ENCODE measurements at regions not wholly inside any gene's neighbourhood (a gene's known extent, or its start where the extent isn't known, plus 50 kb on each side); places are given as distances from the start of the nearest gene placed in this dataset.

GRCh38 chrX:39247536-39247935 is 446.3 kb downstream of the MID1IP1 start:
- Histone ChIP-seq H2AFZ (ENCODE audit: low read depth, low read length) (no peak overlapping the region), H3K4ac (ENCODE audit: low read depth in 1 of 2, low read length in 2 of 2) (no peak overlapping the region), H3K9ac (ENCODE audit: low read length) (no peak overlapping the region), H3K18ac (ENCODE audit: low read depth in 1 of 2, low read length in 2 of 2) (no peak overlapping the region), H3K27ac (ENCODE audit: low read length, poor library complexity, severe bottlenecking) (no peak overlapping the region), H2BK12ac (ENCODE audit: low read length in 2 of 2) (no peak overlapping the region), H3K4me2 (ENCODE audit: low read length, poor library complexity, severe bottlenecking) (no peak overlapping the region), H3K9me3 (ENCODE audit: control insufficient read depth, low read length) (no peaks in the 10 kb centered on the region), H2AK5ac (ENCODE audit: low read length, severe bottlenecking) (no peak overlapping the region), H4K8ac (ENCODE audit: low read length) (no peak overlapping the region), H2BK15ac (ENCODE audit: low read depth, poor library complexity, severe bottlenecking) (no peak overlapping the region), H3K4me3 (ENCODE audit: insufficient read depth in 1 of 2, low read depth in 1 of 2, low read length in 2 of 2) (no peak overlapping the region), H3K79me1 (replicated peaks; ENCODE audit: low read length, poor library complexity, severe bottlenecking) (no peaks in the 10 kb centered on the region), H3K27me3 (ENCODE audit: control insufficient read depth in 1 of 2, insufficient read depth in 1 of 2, low read length in 2 of 2) (peaks cover 0 to 29% of the 10 kb centered on the region in 2 experiments), H2BK120ac (ENCODE audit: low read depth, low read length) (no peak overlapping the region), H3K23ac (ENCODE audit: low read length in 2 of 2) (no peak overlapping the region), H3K36me3 (ENCODE audit: control insufficient read depth in 1 of 2, insufficient read depth in 2 of 2, low read depth in 1 of 2, low read length in 2 of 2) (no peaks in the 10 kb centered on the region), H3K4me1 (ENCODE audit: control insufficient read depth, insufficient read depth, low read depth, low read length) (no peaks in the 10 kb centered on the region), H4K91ac (ENCODE audit: low read length) (no peak overlapping the region), H3K14ac (ENCODE audit: low read length in 2 of 2) (no peak overlapping the region), H2BK5ac (ENCODE audit: low read depth, low read length, poor library complexity, severe bottlenecking) (no peak overlapping the region)
- WGBS, result 90% methylated on average over 1 of the region's 5 CpGs
- DNase-seq, result no peak

DNA sequence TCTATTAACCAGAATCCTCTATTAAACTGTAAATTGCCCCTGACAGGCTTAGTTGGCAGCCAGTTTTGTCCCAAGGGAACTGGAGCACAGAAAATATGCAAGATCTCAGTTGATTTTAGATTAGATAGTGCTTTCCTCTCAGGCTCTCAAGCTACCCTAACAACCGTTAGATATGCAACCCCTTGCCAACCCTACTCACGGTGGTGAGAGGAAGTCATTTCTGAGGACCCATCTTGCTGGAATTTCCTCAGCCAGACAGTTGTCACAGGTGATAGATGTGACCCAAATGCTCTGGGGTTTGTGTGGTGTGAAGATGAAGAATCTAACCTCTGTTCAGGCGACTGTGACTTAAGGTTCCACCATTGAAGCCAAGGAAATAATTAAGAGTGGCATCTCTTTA is 447.1 kb downstream of the MID1IP1 start:
- peaks cover 0 to 34% of the 10 kb centered on the region in 2 experiments for H3K27me3 ChIP-seq (ENCODE audit: control insufficient read depth in 1 of 2, insufficient read depth in 1 of 2, low read length in 2 of 2)
- no peak overlapping the region for H2BK15ac ChIP-seq (ENCODE audit: low read depth, poor library complexity, severe bottlenecking)
- WGBS, result no CpG with 5 or more reads among the region's 3 CpGs
- no peak overlapping the region for H2AFZ ChIP-seq (ENCODE audit: low read depth, low read length)
- no peak overlapping the region for H2AK5ac ChIP-seq (ENCODE audit: low read length, severe bottlenecking)
- no peak overlapping the region for H3K27ac ChIP-seq (ENCODE audit: low read length, poor library complexity, severe bottlenecking)
- H4K91ac ChIP-seq (ENCODE audit: low read length), result no peak overlapping the region
- H4K8ac ChIP-seq (ENCODE audit: low read length), result no peak overlapping the region
- H3K9ac ChIP-seq (ENCODE audit: low read length), result no peak overlapping the region
- no peak overlapping the region for H3K4me2 ChIP-seq (ENCODE audit: low read length, poor library complexity, severe bottlenecking)
- no peaks in the 10 kb centered on the region for H3K79me1 ChIP-seq (replicated peaks; ENCODE audit: low read length, poor library complexity, severe bottlenecking)
- H2BK5ac ChIP-seq (ENCODE audit: low read depth, low read length, poor library complexity, severe bottlenecking), result no peak overlapping the region
- H3K36me3 ChIP-seq (ENCODE audit: control insufficient read depth in 1 of 2, insufficient read depth in 2 of 2, low read depth in 1 of 2, low read length in 2 of 2), result no peaks in the 10 kb centered on the region
- H3K18ac ChIP-seq (ENCODE audit: low read depth in 1 of 2, low read length in 2 of 2), result no peak overlapping the region
- no peak overlapping the region for H2BK120ac ChIP-seq (ENCODE audit: low read depth, low read length)
- H3K23ac ChIP-seq (ENCODE audit: low read length in 2 of 2), result no peak overlapping the region
- H3K4ac ChIP-seq (ENCODE audit: low read depth in 1 of 2, low read length in 2 of 2), result no peak overlapping the region
- H2BK12ac ChIP-seq (ENCODE audit: low read length in 2 of 2), result no peak overlapping the region
- no peaks in the 10 kb centered on the region for H3K4me1 ChIP-seq (ENCODE audit: control insufficient read depth, insufficient read depth, low read depth, low read length)
- peaks cover 4% of the 10 kb centered on the region for H3K9me3 ChIP-seq (ENCODE audit: control insufficient read depth, low read length)
- no peak overlapping the region for H3K14ac ChIP-seq (ENCODE audit: low read length in 2 of 2)
- no peak for DNase-seq
- no peak overlapping the region for H3K4me3 ChIP-seq (ENCODE audit: insufficient read depth in 1 of 2, low read depth in 1 of 2, low read length in 2 of 2)

GRCh38 chrX:39249999-39250398 is 448.7 kb downstream of the MID1IP1 start:
- H2AFZ ChIP-seq (ENCODE audit: low read depth, low read length), result no peak overlapping the region
- no peak overlapping the region for H3K4me2 ChIP-seq (ENCODE audit: low read length, poor library complexity, severe bottlenecking)
- H3K36me3 ChIP-seq (ENCODE audit: control insufficient read depth in 1 of 2, insufficient read depth in 2 of 2, low read depth in 1 of 2, low read length in 2 of 2), result no peaks in the 10 kb centered on the region
- no peak overlapping the region for H4K91ac ChIP-seq (ENCODE audit: low read length)
- no peak overlapping the region for H2AK5ac ChIP-seq (ENCODE audit: low read length, severe bottlenecking)
- H2BK5ac ChIP-seq (ENCODE audit: low read depth, low read length, poor library complexity, severe bottlenecking), result no peak overlapping the region
- no peak overlapping the region for H3K9ac ChIP-seq (ENCODE audit: low read length)
- DNase-seq, result no peak
- H3K79me1 ChIP-seq (replicated peaks; ENCODE audit: low read length, poor library complexity, severe bottlenecking), result no peaks in the 10 kb centered on the region
- peaks cover 4% of the 10 kb centered on the region for H3K9me3 ChIP-seq (ENCODE audit: control insufficient read depth, low read length)
- no peak overlapping the region for H4K8ac ChIP-seq (ENCODE audit: low read length)
- no peak overlapping the region for H3K14ac ChIP-seq (ENCODE audit: low read length in 2 of 2)
- no peak overlapping the region for H2BK12ac ChIP-seq (ENCODE audit: low read length in 2 of 2)
- H2BK120ac ChIP-seq (ENCODE audit: low read depth, low read length), result no peak overlapping the region
- H3K18ac ChIP-seq (ENCODE audit: low read depth in 1 of 2, low read length in 2 of 2), result no peak overlapping the region
- H3K4me1 ChIP-seq (ENCODE audit: control insufficient read depth, insufficient read depth, low read depth, low read length), result no peaks in the 10 kb centered on the region
- no peak overlapping the region for H2BK15ac ChIP-seq (ENCODE audit: low read depth, poor library complexity, severe bottlenecking)
- no peak overlapping the region for H3K23ac ChIP-seq (ENCODE audit: low read length in 2 of 2)
- H3K27ac ChIP-seq (ENCODE audit: low read length, poor library complexity, severe bottlenecking), result no peak overlapping the region
- no peak overlapping the region for H3K4me3 ChIP-seq (ENCODE audit: insufficient read depth in 1 of 2, low read depth in 1 of 2, low read length in 2 of 2)
- no peak overlapping the region for H3K4ac ChIP-seq (ENCODE audit: low read depth in 1 of 2, low read length in 2 of 2)
- peaks cover 0 to 43% of the 10 kb centered on the region in 2 experiments for H3K27me3 ChIP-seq (ENCODE audit: control insufficient read depth in 1 of 2, insufficient read depth in 1 of 2, low read length in 2 of 2)

DNA sequence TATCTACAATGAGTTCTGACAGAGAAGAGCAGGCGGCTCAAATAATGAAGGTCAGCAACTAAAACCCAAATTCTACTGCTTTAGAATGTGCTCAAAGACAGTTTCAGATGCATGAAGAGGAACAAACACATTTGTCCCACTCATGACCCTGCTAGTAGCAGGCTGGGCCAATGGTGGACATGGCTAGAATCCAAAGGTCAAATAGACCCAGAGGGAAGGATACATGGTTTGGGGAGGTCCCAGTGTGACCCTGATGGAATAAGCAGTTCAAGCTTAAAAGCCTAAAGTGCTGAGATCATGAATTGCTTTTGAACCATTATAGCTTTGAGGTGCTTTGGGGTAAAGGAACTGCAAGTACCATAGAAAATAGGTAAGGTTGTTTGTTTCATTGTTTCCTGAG is 450.7 kb downstream of the MID1IP1 start:
- Histone ChIP-seq H3K4me3 (ENCODE audit: insufficient read depth in 1 of 2, low read depth in 1 of 2, low read length in 2 of 2) (no peak overlapping the region), H2BK120ac (ENCODE audit: low read depth, low read length) (no peak overlapping the region), H2BK12ac (ENCODE audit: low read length in 2 of 2) (no peak overlapping the region), H3K9ac (ENCODE audit: low read length) (no peak overlapping the region), H3K9me3 (ENCODE audit: control insufficient read depth, low read length) (peaks cover 7% of the 10 kb centered on the region), H3K4ac (ENCODE audit: low read depth in 1 of 2, low read length in 2 of 2) (no peak overlapping the region), H4K91ac (ENCODE audit: low read length) (no peak overlapping the region), H2BK5ac (ENCODE audit: low read depth, low read length, poor library complexity, severe bottlenecking) (no peak overlapping the region), H4K8ac (ENCODE audit: low read length) (no peak overlapping the region), H3K27me3 (ENCODE audit: control insufficient read depth in 1 of 2, insufficient read depth in 1 of 2, low read length in 2 of 2) (peaks cover 0 to 43% of the 10 kb centered on the region in 2 experiments), H3K4me2 (ENCODE audit: low read length, poor library complexity, severe bottlenecking) (no peak overlapping the region), H2BK15ac (ENCODE audit: low read depth, poor library complexity, severe bottlenecking) (no peak overlapping the region), H3K4me1 (ENCODE audit: control insufficient read depth, insufficient read depth, low read depth, low read length) (no peaks in the 10 kb centered on the region), H2AK5ac (ENCODE audit: low read length, severe bottlenecking) (no peak overlapping the region), H3K14ac (ENCODE audit: low read length in 2 of 2) (no peak overlapping the region), H3K23ac (ENCODE audit: low read length in 2 of 2) (no peak overlapping the region), H2AFZ (ENCODE audit: low read depth, low read length) (no peak overlapping the region), H3K27ac (ENCODE audit: low read length, poor library complexity, severe bottlenecking) (no peak overlapping the region), H3K18ac (ENCODE audit: low read depth in 1 of 2, low read length in 2 of 2) (no peak overlapping the region), H3K36me3 (ENCODE audit: control insufficient read depth in 1 of 2, insufficient read depth in 2 of 2, low read depth in 1 of 2, low read length in 2 of 2) (no peaks in the 10 kb centered on the region), H3K79me1 (replicated peaks; ENCODE audit: low read length, poor library complexity, severe bottlenecking) (no peaks in the 10 kb centered on the region)
- DNase-seq, result no peak
- WGBS, result 100% methylated on average over 1 of the region's 1 CpG
